ENCODE measurements at regions not wholly inside any gene's neighbourhood (a gene's known extent, or its start where the extent isn't known, plus 50 kb on each side); places are given as distances from the start of the nearest gene placed in this dataset.

GRCh38 chr5:126718236-126718868 is 58.6 kb upstream of the LMNB1 start:
- H2AFZ ChIP-seq (ENCODE audit: low read length) = peak overlapping the region; percentile 86

More at GRCh38 chr5:126718236-126718868, 58.6 kb upstream of the LMNB1 start:
- H3K18ac ChIP-seq (ENCODE audit: insufficient read length, low read depth, low read length) = no peak overlapping the region
- WGBS (ENCODE audit: extremely low coverage, insufficient read length, low lambda C conversion rate) = no CpG with 5 or more reads among the region's 10 CpGs
- H2BK20ac ChIP-seq (ENCODE audit: low read depth, low read length, poor library complexity, severe bottlenecking) = no peak overlapping the region
- no peaks in the 10 kb centered on the region for H3K79me2 ChIP-seq (ENCODE audit: insufficient read depth, low read length)
- H3K23ac ChIP-seq (ENCODE audit: insufficient read length, low read depth, low read length) = no peak overlapping the region
- H3K56ac ChIP-seq (ENCODE audit: insufficient read length, low read depth, low read length) = no peak overlapping the region
- H4K20me1 ChIP-seq (ENCODE audit: control insufficient read depth, insufficient read depth, insufficient read length) = no peaks in the 10 kb centered on the region
- peak; percentile 67 for DNase-seq
- H3K14ac ChIP-seq (ENCODE audit: insufficient read depth, low read length) = no peak overlapping the region
- no peak overlapping the region for H4K91ac ChIP-seq (ENCODE audit: insufficient read length, low read depth, low read length)
- no peak overlapping the region for H2BK12ac ChIP-seq (ENCODE audit: insufficient read length, low read depth, low read length)
- Mint-ChIP-seq H3K27me3 (ENCODE audit: low read depth) (no peaks in the 10 kb centered on the region; the same call in 1 of the 2 replicates), H3K4me1 (peaks cover 10 to 12% of the 10 kb centered on the region in 2 experiments), H3K9me3 (no peaks in the 10 kb centered on the region; a peak in 1 of 5 replicates), H3K4me3 (no peak overlapping the region), H3K36me3 (ENCODE audit: insufficient read depth in 1 of 3, low read depth in 3 of 3) (no peaks in the 10 kb centered on the region), H3K27ac (peak overlapping the region; percentile 13 to 96 (median 74))
- H4K5ac ChIP-seq (ENCODE audit: insufficient read length, low read depth, low read length) = no peak overlapping the region
- no peaks in the 10 kb centered on the region for H3K27me3 ChIP-seq (ENCODE audit: insufficient read depth, low read length)
- H3K4ac ChIP-seq (ENCODE audit: low read depth, low read length) = no peak overlapping the region
- no peaks in the 10 kb centered on the region for H3K9me3 ChIP-seq (ENCODE audit: control insufficient read depth, low read depth, low read length)
- H3K79me1 ChIP-seq (ENCODE audit: insufficient read depth, low read depth, low read length, poor library complexity, severe bottlenecking) = no peaks in the 10 kb centered on the region
- TF ChIP-seq CTCF (conservative IDR thresholded peaks at IDR 0.05) = no peak
- no peak overlapping the region for H4K8ac ChIP-seq (replicated peaks; ENCODE audit: insufficient read length, low read depth, low read length)
- no peak overlapping the region for H3T11ph ChIP-seq (ENCODE audit: low read length)
- H3K4me2 ChIP-seq (ENCODE audit: insufficient read depth, insufficient read length, low read length) = peak overlapping the region; percentile 39
- no peak overlapping the region for H2BK15ac ChIP-seq (ENCODE audit: low read depth, low read length)
- no peak overlapping the region for H2BK120ac ChIP-seq (ENCODE audit: low read depth, low read length, poor library complexity, severe bottlenecking)
- H3K27ac ChIP-seq (ENCODE audit: insufficient read length, low read depth, low read length) = no peak overlapping the region
- H3K4me1 ChIP-seq (ENCODE audit: insufficient read depth, low read length) = peaks cover 8% of the 10 kb centered on the region; the same call in 1 of the 2 replicates
- H3K9ac ChIP-seq (ENCODE audit: extremely low read depth, insufficient read length, low read length) = no peak overlapping the region
- H3K23me2 ChIP-seq (ENCODE audit: insufficient read length, low read depth, low read length, poor library complexity, severe bottlenecking) = no peaks in the 10 kb centered on the region
- no peak overlapping the region for H2BK5ac ChIP-seq (ENCODE audit: insufficient read length, low read length)
- H2AK5ac ChIP-seq (ENCODE audit: insufficient read length, low read length) = no peak overlapping the region
